K562 (cell line): ENCODE measurements at regions not wholly inside any gene's neighbourhood (a gene's known extent, or its start where the extent isn't known, plus 50 kb on each side); places are given as distances from the start of the nearest gene placed in this dataset.

Experiments used
- CHD2 ChIP-seq: IDR thresholded peaks from 2 replicates; pipeline ENCODE4 v1.6.1; 2011; ENCODE audit warnings: low read depth, low read length
- FOXM1 ChIP-seq, 2 experiments: fragments of 450-650 bp in 1 of 2; sonication (generic) in 1 of 2; formaldehyde crosslinking in 1 of 2; IDR thresholded peaks; 2 replicates each; pipeline versions ENCODE4 v1.6.1 to v1.9.0; 2017 to 2022; ENCODE audit warnings: low read depth in 2 of 2, mild to moderate bottlenecking in 2 of 2, missing genetic modification reagents in 1 of 2, moderate library complexity in 1 of 2
- NBN ChIP-seq: fragments of 450-650 bp; IDR thresholded peaks from 2 replicates; pipeline ENCODE4 v1.6.1; 2016; ENCODE audit warnings: low read depth, mild to moderate bottlenecking
- PML ChIP-seq: IDR thresholded peaks from 2 replicates; pipeline ENCODE4 v1.6.1; 2012; ENCODE audit warnings: low read length, inconsistent platforms
- POLR2A ChIP-seq: fragments of 450-650 bp; conservative IDR thresholded peaks from 2 replicates; pipeline ENCODE4 v1.6.1; 2016
- POLR2AphosphoS5 ChIP-seq: IDR thresholded peaks from 2 replicates; pipeline ENCODE4 v1.6.1; 2011; ENCODE audit warnings: mild to moderate bottlenecking, low read depth, low read length, moderate library complexity; ENCODE audit not compliant: control insufficient read depth, insufficient read depth
- RBM14 ChIP-seq: fragments of 200-400 bp; formaldehyde crosslinking; IDR thresholded peaks from 2 replicates; pipeline ENCODE4 v1.6.1; 2018; ENCODE audit warnings: low read depth, mild to moderate bottlenecking, low read length, moderate library complexity, borderline replicate concordance; ENCODE audit not compliant: insufficient read depth
- ZNF717 ChIP-seq: fragments of 250-450 bp; sonication (Bioruptor Pico); IDR thresholded peaks from 2 replicates; pipeline ENCODE4 v1.5.0; 2021
- TF ChIP-seq, protein P1 (sequence below): fragments of 450-650 bp; formaldehyde crosslinking; conservative IDR thresholded peaks from 2 replicates; pipeline ENCODE4 v1.4.0; 2022; ENCODE audit warnings: mild to moderate bottlenecking, missing genetic modification characterization
- TF ChIP-seq, protein P2 (sequence below): sonication (generic); formaldehyde crosslinking; IDR thresholded peaks from 2 replicates; pipeline ENCODE4 v1.8.1; 2022; ENCODE audit warnings: missing genetic modification reagents
- TF ChIP-seq, protein P3 (sequence below): fragments of 250-450 bp; sonication (Bioruptor Pico); IDR thresholded peaks from 2 replicates; pipeline ENCODE4 v1.5.0; 2022; ENCODE audit warnings: mild to moderate bottlenecking
- TF ChIP-seq, protein P4 (sequence below), 3 experiments: IDR thresholded peaks in 2 of 3; conservative IDR thresholded peaks in 1 of 3; 2 replicates each; pipeline ENCODE4 v1.5.1; 2011 to 2012; ENCODE audit warnings: low read length in 3 of 3, mild to moderate bottlenecking in 3 of 3, control low read depth in 2 of 3, improper control_type of control experiment in 1 of 3, inconsistent platforms in 1 of 3, low read depth in 1 of 3, mixed read lengths in 1 of 3, moderate library complexity in 1 of 3; ENCODE audit not compliant: insufficient read depth in 2 of 3
- TF ChIP-seq, protein P5 (sequence below): fragments of 250-450 bp; sonication (Bioruptor Pico); IDR thresholded peaks from 2 replicates; pipeline ENCODE4 v1.8.0; 2022; ENCODE audit warnings: moderate library complexity, mild to moderate bottlenecking, inconsistent platforms
- TF ChIP-seq, protein P6 (sequence below): fragments of 450-650 bp; formaldehyde crosslinking; IDR thresholded peaks from 2 replicates; pipeline ENCODE4 v1.4.0; 2022; ENCODE audit warnings: missing genetic modification characterization

DNA sequence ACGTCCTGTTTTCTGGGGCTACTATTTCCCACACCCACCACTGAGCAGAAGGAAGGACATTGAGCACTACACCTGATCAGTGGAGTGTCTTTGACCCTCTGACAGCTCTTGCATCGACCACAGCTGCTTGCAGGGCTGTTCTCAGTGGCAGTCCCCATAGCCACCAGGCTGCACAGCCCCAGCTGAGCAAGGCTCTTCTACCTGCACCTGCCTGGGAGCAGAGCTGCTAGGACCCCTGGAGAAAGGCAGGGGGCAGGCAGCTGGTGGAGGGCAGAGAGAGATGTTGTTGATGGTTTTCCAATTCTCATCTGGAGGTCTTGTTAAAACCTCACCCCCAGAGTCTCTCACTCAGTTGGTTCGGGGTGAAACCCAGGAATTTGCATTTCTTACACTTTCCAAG, 361.8 kb upstream of the ZNF507 start:
- TF ChIP-seq, protein P1, sequence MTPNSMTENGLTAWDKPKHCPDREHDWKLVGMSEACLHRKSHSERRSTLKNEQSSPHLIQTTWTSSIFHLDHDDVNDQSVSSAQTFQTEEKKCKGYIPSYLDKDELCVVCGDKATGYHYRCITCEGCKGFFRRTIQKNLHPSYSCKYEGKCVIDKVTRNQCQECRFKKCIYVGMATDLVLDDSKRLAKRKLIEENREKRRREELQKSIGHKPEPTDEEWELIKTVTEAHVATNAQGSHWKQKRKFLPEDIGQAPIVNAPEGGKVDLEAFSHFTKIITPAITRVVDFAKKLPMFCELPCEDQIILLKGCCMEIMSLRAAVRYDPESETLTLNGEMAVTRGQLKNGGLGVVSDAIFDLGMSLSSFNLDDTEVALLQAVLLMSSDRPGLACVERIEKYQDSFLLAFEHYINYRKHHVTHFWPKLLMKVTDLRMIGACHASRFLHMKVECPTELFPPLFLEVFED: no peak
- TF ChIP-seq NBN (no peak), RBM14 (no peak), ZNF717 (CRISPR knock-in tag) (no peak), CHD2 (no peak), POLR2AphosphoS5 (no peak), FOXM1 (IDR thresholded peaks at IDR 0.05; ENCODE audit: low read depth) (no peak), FOXM1 (CRISPR knock-in tag; IDR thresholded peaks at IDR 0.05; ENCODE audit: low read depth) (no peak), PML (no peak), POLR2A (no peak)
- TF ChIP-seq, protein P2, sequence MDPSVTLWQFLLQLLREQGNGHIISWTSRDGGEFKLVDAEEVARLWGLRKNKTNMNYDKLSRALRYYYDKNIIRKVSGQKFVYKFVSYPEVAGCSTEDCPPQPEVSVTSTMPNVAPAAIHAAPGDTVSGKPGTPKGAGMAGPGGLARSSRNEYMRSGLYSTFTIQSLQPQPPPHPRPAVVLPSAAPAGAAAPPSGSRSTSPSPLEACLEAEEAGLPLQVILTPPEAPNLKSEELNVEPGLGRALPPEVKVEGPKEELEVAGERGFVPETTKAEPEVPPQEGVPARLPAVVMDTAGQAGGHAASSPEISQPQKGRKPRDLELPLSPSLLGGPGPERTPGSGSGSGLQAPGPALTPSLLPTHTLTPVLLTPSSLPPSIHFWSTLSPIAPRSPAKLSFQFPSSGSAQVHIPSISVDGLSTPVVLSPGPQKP (CRISPR knock-in tag): no peak
- TF ChIP-seq, protein P3, sequence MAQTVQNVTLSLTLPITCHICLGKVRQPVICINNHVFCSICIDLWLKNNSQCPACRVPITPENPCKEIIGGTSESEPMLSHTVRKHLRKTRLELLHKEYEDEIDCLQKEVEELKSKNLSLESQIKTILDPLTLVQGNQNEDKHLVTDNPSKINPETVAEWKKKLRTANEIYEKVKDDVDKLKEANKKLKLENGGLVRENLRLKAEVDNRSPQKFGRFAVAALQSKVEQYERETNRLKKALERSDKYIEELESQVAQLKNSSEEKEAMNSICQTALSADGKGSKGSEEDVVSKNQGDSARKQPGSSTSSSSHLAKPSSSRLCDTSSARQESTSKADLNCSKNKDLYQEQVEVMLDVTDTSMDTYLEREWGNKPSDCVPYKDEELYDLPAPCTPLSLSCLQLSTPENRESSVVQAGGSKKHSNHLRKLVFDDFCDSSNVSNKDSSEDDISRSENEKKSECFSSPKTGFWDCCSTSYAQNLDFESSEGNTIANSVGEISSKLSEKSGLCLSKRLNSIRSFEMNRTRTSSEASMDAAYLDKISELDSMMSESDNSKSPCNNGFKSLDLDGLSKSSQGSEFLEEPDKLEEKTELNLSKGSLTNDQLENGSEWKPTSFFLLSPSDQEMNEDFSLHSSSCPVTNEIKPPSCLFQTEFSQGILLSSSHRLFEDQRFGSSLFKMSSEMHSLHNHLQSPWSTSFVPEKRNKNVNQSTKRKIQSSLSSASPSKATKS (CRISPR knock-in tag): no peak
- TF ChIP-seq, protein P4, sequence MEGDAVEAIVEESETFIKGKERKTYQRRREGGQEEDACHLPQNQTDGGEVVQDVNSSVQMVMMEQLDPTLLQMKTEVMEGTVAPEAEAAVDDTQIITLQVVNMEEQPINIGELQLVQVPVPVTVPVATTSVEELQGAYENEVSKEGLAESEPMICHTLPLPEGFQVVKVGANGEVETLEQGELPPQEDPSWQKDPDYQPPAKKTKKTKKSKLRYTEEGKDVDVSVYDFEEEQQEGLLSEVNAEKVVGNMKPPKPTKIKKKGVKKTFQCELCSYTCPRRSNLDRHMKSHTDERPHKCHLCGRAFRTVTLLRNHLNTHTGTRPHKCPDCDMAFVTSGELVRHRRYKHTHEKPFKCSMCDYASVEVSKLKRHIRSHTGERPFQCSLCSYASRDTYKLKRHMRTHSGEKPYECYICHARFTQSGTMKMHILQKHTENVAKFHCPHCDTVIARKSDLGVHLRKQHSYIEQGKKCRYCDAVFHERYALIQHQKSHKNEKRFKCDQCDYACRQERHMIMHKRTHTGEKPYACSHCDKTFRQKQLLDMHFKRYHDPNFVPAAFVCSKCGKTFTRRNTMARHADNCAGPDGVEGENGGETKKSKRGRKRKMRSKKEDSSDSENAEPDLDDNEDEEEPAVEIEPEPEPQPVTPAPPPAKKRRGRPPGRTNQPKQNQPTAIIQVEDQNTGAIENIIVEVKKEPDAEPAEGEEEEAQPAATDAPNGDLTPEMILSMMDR (IDR thresholded peaks at IDR 0.05 in 2 of 3, conservative IDR thresholded peaks at IDR 0.05 in 1 of 3; ENCODE audit: insufficient read depth in 2 of 3, low read depth in 1 of 3, low read length in 3 of 3): no peak
- TF ChIP-seq, protein P5, sequence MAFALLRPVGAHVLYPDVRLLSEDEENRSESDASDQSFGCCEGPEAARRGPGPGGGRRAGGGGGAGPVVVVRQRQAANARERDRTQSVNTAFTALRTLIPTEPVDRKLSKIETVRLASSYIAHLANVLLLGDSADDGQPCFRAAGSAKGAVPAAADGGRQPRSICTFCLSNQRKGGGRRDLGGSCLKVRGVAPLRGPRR: no peak
- TF ChIP-seq, protein P6, sequence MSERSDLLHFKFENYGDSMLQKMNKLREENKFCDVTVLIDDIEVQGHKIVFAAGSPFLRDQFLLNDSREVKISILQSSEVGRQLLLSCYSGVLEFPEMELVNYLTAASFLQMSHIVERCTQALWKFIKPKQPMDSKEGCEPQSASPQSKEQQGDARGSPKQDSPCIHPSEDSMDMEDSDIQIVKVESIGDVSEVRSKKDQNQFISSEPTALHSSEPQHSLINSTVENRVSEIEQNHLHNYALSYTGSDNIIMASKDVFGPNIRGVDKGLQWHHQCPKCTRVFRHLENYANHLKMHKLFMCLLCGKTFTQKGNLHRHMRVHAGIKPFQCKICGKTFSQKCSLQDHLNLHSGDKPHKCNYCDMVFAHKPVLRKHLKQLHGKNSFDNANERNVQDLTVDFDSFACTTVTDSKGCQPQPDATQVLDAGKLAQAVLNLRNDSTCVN (CRISPR knock-in tag): no peak
